CD4-positive, CD25-positive, alpha-beta regulatory T cell (primary cell): ENCODE measurements at regions not wholly inside any gene's neighbourhood (a gene's known extent, or its start where the extent isn't known, plus 50 kb on each side); places are given as distances from the start of the nearest gene placed in this dataset.
A peak's percentile ranks its signal among the peaks of the same experiment; 100 is the strongest.

Source experiments
- ATAC-seq, 2 donors: fragments of 150-1000 bp; cut with Tn5 transposase; one replicate each; pipeline ENCODE4 v1.10.0; 2021; ENCODE audit warnings: low read depth in 2 of 2, moderate number of reproducible peaks in 2 of 2, moderate library complexity in 1 of 2
- DNase-seq, 3 donors: peaks; one replicate each; pipeline versions ENCODE4 v3.0.0 to v3.0.0-alpha.2; 2012 to 2022; ENCODE audit warnings: mixed read lengths in 1 of 3
- H3K27ac ChIP-seq: one replicate; pipeline ENCODE4 v1.7.0; 2013; ENCODE audit warnings: mild to moderate bottlenecking, low read length; ENCODE audit not compliant: insufficient read depth, poor library complexity, severe bottlenecking
- H3K27me3 ChIP-seq: one replicate; pipeline ENCODE4 v1.7.0; 2013; ENCODE audit warnings: low read length; ENCODE audit not compliant: control insufficient read depth, insufficient read depth
- H3K36me3 ChIP-seq: one replicate; pipeline ENCODE4 v1.7.0; 2013; ENCODE audit warnings: mild to moderate bottlenecking, low read length, moderate library complexity; ENCODE audit not compliant: control insufficient read depth, insufficient read depth
- H3K4me1 ChIP-seq: 2 replicates; pipeline ENCODE4 v1.7.0; 2013; ENCODE audit warnings: mild to moderate bottlenecking, low read length; ENCODE audit not compliant: insufficient read depth, control insufficient read depth, poor library complexity, severe bottlenecking
- H3K4me3 ChIP-seq: one replicate; pipeline ENCODE4 v1.7.0; 2013; ENCODE audit warnings: low read depth, mild to moderate bottlenecking, low read length, moderate library complexity
- H3K9me3 ChIP-seq, 2 experiments: 1 replicate in 1 of 2; 2 replicates in 1 of 2; pipeline ENCODE4 v1.7.0; 2013; ENCODE audit warnings: low read length in 2 of 2, mild to moderate bottlenecking in 1 of 2, moderate library complexity in 1 of 2; ENCODE audit not compliant: control insufficient read depth in 2 of 2
- H3K27ac Mint-ChIP-seq, 3 donors: one replicate each; pipeline ENCODE4 v1.8.0; 2020 to 2022; ENCODE audit warnings: mild to moderate bottlenecking in 3 of 3, mixed read lengths in 3 of 3, moderate library complexity in 2 of 3
- H3K27me3 Mint-ChIP-seq: one replicate; pipeline ENCODE4 v1.8.0; 2022; ENCODE audit warnings: mild to moderate bottlenecking, mixed read lengths
- H3K36me3 Mint-ChIP-seq: one replicate; pipeline ENCODE4 v1.8.0; 2020; ENCODE audit warnings: mixed read lengths
- H3K4me1 Mint-ChIP-seq, 4 donors: one replicate each; pipeline ENCODE4 v1.8.0; 2020 to 2022; ENCODE audit warnings: mixed read lengths in 4 of 4, mild to moderate bottlenecking in 1 of 4
- H3K4me3 Mint-ChIP-seq, 4 donors: one replicate each; pipeline ENCODE4 v1.8.0; 2020 to 2022; ENCODE audit warnings: mild to moderate bottlenecking in 4 of 4, mixed read lengths in 4 of 4, moderate library complexity in 3 of 4
- H3K9me3 Mint-ChIP-seq, 7 donors: one replicate each; pipeline ENCODE4 v1.8.0; 2020 to 2022; ENCODE audit warnings: mixed read lengths in 7 of 7, mild to moderate bottlenecking in 3 of 7, moderate library complexity in 2 of 7

DNA sequence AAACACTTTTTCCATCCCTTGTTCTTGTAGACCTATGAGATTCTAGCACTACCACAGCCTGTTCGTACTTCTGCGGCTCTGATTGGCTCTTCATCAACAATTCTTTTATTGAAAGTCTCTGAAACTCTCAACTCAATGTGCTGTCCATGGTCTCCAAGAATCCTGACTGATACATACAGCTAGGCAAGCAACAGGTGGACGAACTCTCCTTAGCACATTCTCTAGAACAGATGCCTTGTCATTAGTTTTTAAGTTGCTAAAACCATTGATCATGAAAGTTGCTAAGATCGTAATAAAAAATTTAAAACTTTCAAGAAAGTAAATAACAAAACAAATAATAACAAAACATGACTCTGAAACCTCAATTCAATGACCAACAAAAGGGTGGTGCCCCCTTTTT is 210.5 kb downstream of the EPHA4 start:
- no peak for DNase-seq
- no peak for ATAC-seq
- Histone ChIP-seq H3K4me3 (no peak overlapping the region), H3K27ac (no peak overlapping the region), H3K27me3 (peaks cover 2% of the 10 kb centered on the region), H3K4me1 (no peaks in the 10 kb centered on the region), H3K36me3 (no peaks in the 10 kb centered on the region), H3K9me3 (no peaks in the 10 kb centered on the region)
- Mint-ChIP-seq H3K27ac (no peak overlapping the region), H3K9me3 (no peaks in the 10 kb centered on the region), H3K27me3 (peaks cover 8% of the 10 kb centered on the region), H3K36me3 (no peaks in the 10 kb centered on the region), H3K4me1 (no peaks in the 10 kb centered on the region), H3K4me3 (no peak overlapping the region)

- H3K4me1 ChIP-seq, result no peaks in the 10 kb centered on the region
- peaks cover 2% of the 10 kb centered on the region for H3K27me3 ChIP-seq
- Mint-ChIP-seq H3K27me3 (no peaks in the 10 kb centered on the region), H3K27ac (peak overlapping the region in 2 of 3 donors; percentile 0 to 10), H3K4me3 (no peak overlapping the region), H3K9me3 (no peaks in the 10 kb centered on the region), H3K4me1 (no peaks in the 10 kb centered on the region), H3K36me3 (no peaks in the 10 kb centered on the region)
- no peaks in the 10 kb centered on the region for H3K36me3 ChIP-seq
- ATAC-seq, result no peak
- H3K9me3 ChIP-seq, result no peaks in the 10 kb centered on the region
- no peak overlapping the region for H3K27ac ChIP-seq
- no peak overlapping the region for H3K4me3 ChIP-seq
- no peak for DNase-seq
Observed at GRCh38 chr2:221364672-221365071, 207.4 kb downstream of the EPHA4 start.
